Uterus (tissue), 3 donors: ENCODE measurements at regions not wholly inside any gene's neighbourhood (a gene's known extent, or its start where the extent isn't known, plus 50 kb on each side); places are given as distances from the start of the nearest gene placed in this dataset.

Source experiments
- DNase-seq, 2 donors: peaks; one replicate each; pipeline ENCODE4 v3.0.0-alpha.2; 2019 to 2020
- H3K27ac ChIP-seq, 2 donors: fragments of 200-600 bp; sonication (generic); 1 replicate in 1 of 2; 2 replicates in 1 of 2; pipeline ENCODE4 v1.5.1; 2016 to 2018
- H3K27me3 ChIP-seq, 2 donors: fragments of 200-600 bp; sonication (generic); one replicate each; pipeline ENCODE4 v1.5.1; 2018 to 2019; ENCODE audit warnings: control low read depth in 1 of 2
- H3K36me3 ChIP-seq, 2 donors: fragments of 200-600 bp; sonication (generic); one replicate each; pipeline ENCODE4 v1.5.1; 2019; ENCODE audit warnings: control low read depth in 1 of 2
- H3K4me1 ChIP-seq, 2 donors: fragments of 200-600 bp; sonication (generic); one replicate each; pipeline ENCODE4 v1.5.1; 2018 to 2019; ENCODE audit warnings: control low read depth in 1 of 2
- H3K4me3 ChIP-seq, 2 donors: fragments of 200-600 bp; sonication (generic); 1 replicate in 1 of 2; 2 replicates in 1 of 2; pipeline ENCODE4 v1.5.1; 2018 to 2019; ENCODE audit warnings: mild to moderate bottlenecking in 1 of 2
- H3K9me3 ChIP-seq, 2 donors: fragments of 200-600 bp; sonication (generic); one replicate each; pipeline ENCODE4 v1.5.1; 2019; ENCODE audit warnings: control low read depth in 1 of 2
- POLR2A ChIP-seq, 2 donors: fragments of 450-650 bp; IDR thresholded peaks; one replicate each; pipeline ENCODE4 v1.6.1; 2016; ENCODE audit warnings: antibody characterized with exemption in 2 of 2, mild to moderate bottlenecking in 1 of 2, moderate library complexity in 1 of 2
- intact Hi-C: fragments of 100-400 bp; cut with DNase I; formaldehyde crosslinking; loops from one replicate; pipeline ENCODE4 v1.15.1; 2023; ENCODE audit warnings: low total_unique reads
- TF ChIP-seq, protein P1 (sequence below), 4 experiments: fragments of 200-600 bp in 2 of 4; fragments of 450-650 bp in 2 of 4; sonication (generic) in 2 of 4; IDR thresholded peaks; one replicate each; pipeline ENCODE4 v1.5.1; 2016 to 2019; ENCODE audit warnings: antibody characterized with exemption in 4 of 4, mild to moderate bottlenecking in 2 of 4, moderate library complexity in 1 of 4
- donor health status: DM: yes; HTN: yes; CAD: no.

DNA sequence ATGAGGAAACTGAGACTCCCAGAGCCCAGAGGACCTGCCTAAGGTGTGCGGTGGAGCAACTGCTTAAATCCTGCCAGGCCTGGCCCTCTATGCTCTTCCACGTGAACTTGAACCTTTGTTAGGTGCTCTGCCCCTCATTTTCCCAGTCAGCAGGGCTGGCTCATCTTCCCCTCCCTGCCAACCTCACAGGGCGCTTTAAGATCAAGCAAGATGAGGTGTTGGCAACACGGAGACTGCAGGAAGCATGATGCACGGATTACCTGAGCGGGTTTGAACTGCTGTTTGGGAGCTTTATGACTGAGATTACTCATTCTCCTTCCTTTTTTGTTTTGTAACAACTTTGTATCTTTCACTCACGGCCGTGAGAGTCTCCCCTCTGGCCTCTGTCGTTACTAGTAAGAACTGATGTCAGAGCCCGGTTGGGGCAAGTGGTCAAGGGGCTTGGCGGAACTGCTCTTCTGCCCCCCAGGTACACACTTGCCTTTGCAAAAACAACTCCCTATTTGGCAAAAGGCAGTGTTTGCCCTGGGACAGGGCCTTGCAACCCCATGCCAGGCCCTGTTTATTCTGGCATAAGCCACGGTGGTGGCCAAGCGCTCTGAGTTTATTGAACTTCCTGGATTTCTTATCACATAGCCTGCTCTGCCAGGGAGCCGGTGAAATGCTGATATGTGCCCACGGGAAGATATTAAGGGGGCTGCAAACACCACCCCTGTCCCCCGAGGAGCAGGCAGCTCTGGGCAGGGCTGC, 127.8 kb downstream of the INHBB start:
- Histone ChIP-seq H3K9me3 (no peaks in the 10 kb centered on the region), H3K36me3 (no peaks in the 10 kb centered on the region), H3K4me3 (no peak overlapping the region), H3K27ac (no peak overlapping the region), H3K27me3 (no peaks in the 10 kb centered on the region), H3K4me1 (no peaks in the 10 kb centered on the region)
- intact Hi-C loops: no loop called here
- DNase-seq: peak in 1 of 2 donors; percentile 14
- TF ChIP-seq POLR2A (IDR thresholded peaks at IDR 0.05): no peak
- TF ChIP-seq, protein P1, sequence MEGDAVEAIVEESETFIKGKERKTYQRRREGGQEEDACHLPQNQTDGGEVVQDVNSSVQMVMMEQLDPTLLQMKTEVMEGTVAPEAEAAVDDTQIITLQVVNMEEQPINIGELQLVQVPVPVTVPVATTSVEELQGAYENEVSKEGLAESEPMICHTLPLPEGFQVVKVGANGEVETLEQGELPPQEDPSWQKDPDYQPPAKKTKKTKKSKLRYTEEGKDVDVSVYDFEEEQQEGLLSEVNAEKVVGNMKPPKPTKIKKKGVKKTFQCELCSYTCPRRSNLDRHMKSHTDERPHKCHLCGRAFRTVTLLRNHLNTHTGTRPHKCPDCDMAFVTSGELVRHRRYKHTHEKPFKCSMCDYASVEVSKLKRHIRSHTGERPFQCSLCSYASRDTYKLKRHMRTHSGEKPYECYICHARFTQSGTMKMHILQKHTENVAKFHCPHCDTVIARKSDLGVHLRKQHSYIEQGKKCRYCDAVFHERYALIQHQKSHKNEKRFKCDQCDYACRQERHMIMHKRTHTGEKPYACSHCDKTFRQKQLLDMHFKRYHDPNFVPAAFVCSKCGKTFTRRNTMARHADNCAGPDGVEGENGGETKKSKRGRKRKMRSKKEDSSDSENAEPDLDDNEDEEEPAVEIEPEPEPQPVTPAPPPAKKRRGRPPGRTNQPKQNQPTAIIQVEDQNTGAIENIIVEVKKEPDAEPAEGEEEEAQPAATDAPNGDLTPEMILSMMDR (IDR thresholded peaks at IDR 0.05): no peak

- no peak overlapping the region for H3K27ac ChIP-seq
- no peak for TF ChIP-seq POLR2A (IDR thresholded peaks at IDR 0.05)
- TF ChIP-seq, protein P1 (IDR thresholded peaks at IDR 0.05): no peak
- DNase-seq: peak in 1 of 2 donors; percentile 5
Observed at GRCh38 chr2:120474486-120474885, 128.6 kb downstream of the INHBB start.

GRCh38 chr2:120476141-120476540, 130.2 kb downstream of the INHBB start:
- no peak for DNase-seq
- no peak overlapping the region for H3K27ac ChIP-seq
- no peaks in the 10 kb centered on the region for H3K4me1 ChIP-seq
- no peaks in the 10 kb centered on the region for H3K36me3 ChIP-seq
- no peak overlapping the region for H3K4me3 ChIP-seq
- H3K9me3 ChIP-seq: no peaks in the 10 kb centered on the region
- intact Hi-C loops: no loop called here
- H3K27me3 ChIP-seq: no peaks in the 10 kb centered on the region
- no peak for TF ChIP-seq POLR2A (IDR thresholded peaks at IDR 0.05)
- TF ChIP-seq, protein P1 (IDR thresholded peaks at IDR 0.05): no peak

More at GRCh38 chr2:120474486-120474885, 128.6 kb downstream of the INHBB start:
- intact Hi-C loops: no loop called here
- no peak overlapping the region for H3K4me3 ChIP-seq
- H3K27me3 ChIP-seq: no peaks in the 10 kb centered on the region
- no peaks in the 10 kb centered on the region for H3K36me3 ChIP-seq
- no peaks in the 10 kb centered on the region for H3K9me3 ChIP-seq
- no peaks in the 10 kb centered on the region for H3K4me1 ChIP-seq

GRCh38 chr2:120477198-120477597, 131.3 kb downstream of the INHBB start:
- intact Hi-C loops: no loop called here
- DNase-seq: no peak

More at GRCh38 chr2:120477198-120477597, 131.3 kb downstream of the INHBB start:
- no peaks in the 10 kb centered on the region for H3K9me3 ChIP-seq
- H3K4me3 ChIP-seq: no peak overlapping the region
- H3K36me3 ChIP-seq: no peaks in the 10 kb centered on the region
- H3K27me3 ChIP-seq: no peaks in the 10 kb centered on the region
- no peaks in the 10 kb centered on the region for H3K4me1 ChIP-seq
- no peak overlapping the region for H3K27ac ChIP-seq
- TF ChIP-seq, protein P1 (IDR thresholded peaks at IDR 0.05): no peak
- TF ChIP-seq POLR2A (IDR thresholded peaks at IDR 0.05): no peak
